Effector memory CD8-positive, alpha-beta T cell (primary cell): ENCODE measurements at regions not wholly inside any gene's neighbourhood (a gene's known extent, or its start where the extent isn't known, plus 50 kb on each side); places are given as distances from the start of the nearest gene placed in this dataset.

ENCODE experiments used
- ATAC-seq: fragments of 150-1000 bp; cut with Tn5 transposase; replicated peaks from 2 replicates; pipeline ENCODE4 v1.10.0; 2021; ENCODE audit warnings: mild to moderate bottlenecking, moderate library complexity
- DNase-seq, 3 experiments: peaks; one replicate each; pipeline ENCODE4 v3.0.0; 2021
- H3K27ac Mint-ChIP-seq, 2 donors: one replicate each; pipeline ENCODE4 v1.8.0; 2022; ENCODE audit warnings: mild to moderate bottlenecking in 2 of 2, mixed read lengths in 2 of 2, moderate library complexity in 2 of 2
- H3K27me3 Mint-ChIP-seq, 2 donors: one replicate each; pipeline ENCODE4 v1.8.0; 2022; ENCODE audit warnings: mixed read lengths in 2 of 2
- H3K36me3 Mint-ChIP-seq: one replicate; pipeline ENCODE4 v1.8.0; 2022; ENCODE audit warnings: mild to moderate bottlenecking, moderate library complexity, mixed read lengths; ENCODE audit not compliant: insufficient read depth
- H3K4me1 Mint-ChIP-seq, 2 donors: one replicate each; pipeline ENCODE4 v1.8.0; 2022; ENCODE audit warnings: low read depth in 2 of 2, mixed read lengths in 2 of 2
- H3K4me3 Mint-ChIP-seq, 2 donors: one replicate each; pipeline ENCODE4 v1.8.0; 2022; ENCODE audit warnings: mild to moderate bottlenecking in 2 of 2, mixed read lengths in 2 of 2, moderate library complexity in 2 of 2
- H3K9me3 Mint-ChIP-seq, 2 donors: one replicate each; pipeline ENCODE4 v1.8.0; 2022; ENCODE audit warnings: mixed read lengths in 2 of 2

GRCh38 chr14:104429291-104429861 lies 150.2 kb upstream of the C14orf180 start:
- H3K27ac Mint-ChIP-seq: no peak overlapping the region
- peaks cover 10 to 54% of the 10 kb centered on the region in 2 donors for H3K27me3 Mint-ChIP-seq
- no peak overlapping the region for H3K4me3 Mint-ChIP-seq
- DNase-seq (no peak), ATAC-seq (no peak)
- H3K36me3 Mint-ChIP-seq: no peaks in the 10 kb centered on the region
- H3K4me1 Mint-ChIP-seq: no peaks in the 10 kb centered on the region
- H3K9me3 Mint-ChIP-seq: no peaks in the 10 kb centered on the region

GRCh38 chr14:104431351-104431928 lies 148.1 kb upstream of the C14orf180 start:
- no peak for ATAC-seq
- DNase-seq: no peak
- H3K27me3 Mint-ChIP-seq: peaks cover 10 to 43% of the 10 kb centered on the region in 2 donors
- H3K4me1 Mint-ChIP-seq: no peaks in the 10 kb centered on the region
- H3K27ac Mint-ChIP-seq: no peak overlapping the region
- H3K4me3 Mint-ChIP-seq: no peak overlapping the region
- no peaks in the 10 kb centered on the region for H3K9me3 Mint-ChIP-seq
- H3K36me3 Mint-ChIP-seq: no peaks in the 10 kb centered on the region

GRCh38 chr14:104431929-104432541 lies 147.5 kb upstream of the C14orf180 start:
- Mint-ChIP-seq H3K4me1 (no peaks in the 10 kb centered on the region), H3K9me3 (no peaks in the 10 kb centered on the region), H3K36me3 (no peaks in the 10 kb centered on the region), H3K27me3 (peaks cover 10 to 49% of the 10 kb centered on the region in 2 donors), H3K4me3 (no peak overlapping the region), H3K27ac (no peak overlapping the region)
- no peak for ATAC-seq
- no peak for DNase-seq

- ATAC-seq: no peak
- H3K36me3 Mint-ChIP-seq: no peaks in the 10 kb centered on the region
- H3K4me3 Mint-ChIP-seq: no peak overlapping the region
- no peaks in the 10 kb centered on the region for H3K9me3 Mint-ChIP-seq
- H3K27ac Mint-ChIP-seq: no peak overlapping the region
- no peaks in the 10 kb centered on the region for H3K4me1 Mint-ChIP-seq
- peaks cover 10 to 50% of the 10 kb centered on the region in 2 donors for H3K27me3 Mint-ChIP-seq
- DNase-seq: no peak
Observed at GRCh38 chr14:104432611-104433231, 146.8 kb upstream of the C14orf180 start.

- Mint-ChIP-seq H3K4me3 (no peak overlapping the region), H3K36me3 (no peaks in the 10 kb centered on the region), H3K27me3 (peaks cover 10 to 48% of the 10 kb centered on the region in 2 donors), H3K9me3 (no peaks in the 10 kb centered on the region), H3K27ac (no peak overlapping the region), H3K4me1 (no peaks in the 10 kb centered on the region)
- ATAC-seq: no peak
- DNase-seq: no peak
Observed at GRCh38 chr14:104433401-104434213, 146.0 kb upstream of the C14orf180 start.

GRCh38 chr14:104434214-104435076 lies 145.1 kb upstream of the C14orf180 start:
- no peaks in the 10 kb centered on the region for H3K9me3 Mint-ChIP-seq
- H3K27ac Mint-ChIP-seq: peak overlapping the region in 1 of 2 donors; percentile 36
- no peaks in the 10 kb centered on the region for H3K4me1 Mint-ChIP-seq
- ATAC-seq (no peak), DNase-seq (no peak)
- H3K36me3 Mint-ChIP-seq: no peaks in the 10 kb centered on the region
- H3K4me3 Mint-ChIP-seq: no peak overlapping the region
- H3K27me3 Mint-ChIP-seq: peaks cover 10 to 40% of the 10 kb centered on the region in 2 donors

- Mint-ChIP-seq H3K4me3 (no peak overlapping the region), H3K27ac (no peak overlapping the region), H3K36me3 (no peaks in the 10 kb centered on the region), H3K9me3 (no peaks in the 10 kb centered on the region), H3K4me1 (no peaks in the 10 kb centered on the region), H3K27me3 (peaks cover 6 to 30% of the 10 kb centered on the region in 2 donors)
- ATAC-seq (no peak), DNase-seq (no peak)
Observed at GRCh38 chr14:104435147-104436046, 144.2 kb upstream of the C14orf180 start.

- Mint-ChIP-seq H3K4me1 (no peaks in the 10 kb centered on the region), H3K9me3 (no peaks in the 10 kb centered on the region), H3K36me3 (no peaks in the 10 kb centered on the region), H3K4me3 (no peak overlapping the region), H3K27ac (no peak overlapping the region), H3K27me3 (peaks cover 2 to 30% of the 10 kb centered on the region in 2 donors)
- ATAC-seq: no peak
- DNase-seq: no peak
Observed at GRCh38 chr14:104436047-104436591, 143.4 kb upstream of the C14orf180 start.

GRCh38 chr14:104436741-104437701 lies 142.5 kb upstream of the C14orf180 start:
- DNase-seq: no peak
- Mint-ChIP-seq H3K27ac (no peak overlapping the region), H3K4me1 (no peaks in the 10 kb centered on the region), H3K36me3 (no peaks in the 10 kb centered on the region), H3K27me3 (peaks cover 5 to 29% of the 10 kb centered on the region in 2 donors), H3K4me3 (no peak overlapping the region), H3K9me3 (no peaks in the 10 kb centered on the region)
- ATAC-seq: no peak

- Mint-ChIP-seq H3K36me3 (no peaks in the 10 kb centered on the region), H3K9me3 (no peaks in the 10 kb centered on the region), H3K4me3 (no peak overlapping the region), H3K27ac (no peak overlapping the region), H3K27me3 (peaks cover 5 to 29% of the 10 kb centered on the region in 2 donors), H3K4me1 (no peaks in the 10 kb centered on the region)
- DNase-seq (no peak), ATAC-seq (no peak)
Observed at GRCh38 chr14:104437703-104438102, 141.9 kb upstream of the C14orf180 start.
